DND-41 (cell line): ENCODE measurements at regions not wholly inside any gene's neighbourhood (a gene's known extent, or its start where the extent isn't known, plus 50 kb on each side); places are given as distances from the start of the nearest gene placed in this dataset.

Experiments
- ATAC-seq: fragments of 200-7000 bp; cut with Tn5 transposase; 3 replicates; pipeline ENCODE4 v1.9.1; 2021; ENCODE audit warnings: low read depth; ENCODE audit not compliant: insufficient read depth
- DNase-seq: peaks from one replicate; pipeline ENCODE4 v3.0.0-alpha.2; 2020
- H2AFZ ChIP-seq: 2 replicates; pipeline ENCODE4 v1.6.0; 2012; ENCODE audit warnings: low read depth, low read length
- H3K27ac ChIP-seq: 2 replicates; pipeline ENCODE4 v1.5.1; 2012; ENCODE audit warnings: low read length, inconsistent platforms
- H3K27me3 ChIP-seq: fragments of 200-600 bp; sonication (generic); 2 replicates; pipeline ENCODE4 v1.6.0; 2012; ENCODE audit warnings: low read length, mild to moderate bottlenecking, inconsistent platforms; ENCODE audit not compliant: insufficient read depth, poor library complexity
- H3K36me3 ChIP-seq: 2 replicates; pipeline ENCODE4 v1.5.1; 2012; ENCODE audit warnings: low read length, inconsistent platforms; ENCODE audit not compliant: insufficient read depth
- H3K4me1 ChIP-seq: 2 replicates; pipeline ENCODE4 v1.5.1; 2012; ENCODE audit warnings: mild to moderate bottlenecking, low read length; ENCODE audit not compliant: insufficient read depth
- H3K4me2 ChIP-seq: 2 replicates; pipeline ENCODE4 v1.6.0; 2012; ENCODE audit warnings: mild to moderate bottlenecking, moderate library complexity, low read length, inconsistent platforms; ENCODE audit not compliant: insufficient read depth
- H3K4me3 ChIP-seq, 2 experiments: fragments of 200-600 bp in 1 of 2; shearing (Covaris generic) in 1 of 2; 2 replicates each; pipeline ENCODE4 v1.5.1; 2012 to 2016; ENCODE audit warnings: inconsistent platforms in 2 of 2, low read length in 2 of 2, mild to moderate bottlenecking in 2 of 2, low read depth in 1 of 2, moderate library complexity in 1 of 2
- H3K79me2 ChIP-seq: 2 replicates; pipeline ENCODE4 v1.6.0; 2012; ENCODE audit warnings: low read length, inconsistent platforms; ENCODE audit not compliant: insufficient read depth
- H3K9ac ChIP-seq: 2 replicates; pipeline ENCODE4 v1.6.0; 2012; ENCODE audit warnings: low read depth, mild to moderate bottlenecking, inconsistent platforms, low read length, moderate library complexity
- H3K9me3 ChIP-seq: 2 replicates; pipeline ENCODE4 v1.5.1; 2012; ENCODE audit warnings: low read length, moderate library complexity, mild to moderate bottlenecking, inconsistent platforms; ENCODE audit not compliant: insufficient read depth, severe bottlenecking
- H4K20me1 ChIP-seq: 2 replicates; pipeline ENCODE4 v1.6.0; 2012; ENCODE audit warnings: low read length; ENCODE audit not compliant: insufficient read depth
- EZH2 ChIP-seq: IDR thresholded peaks from 3 replicates; pipeline ENCODE4 v1.6.1; 2012; ENCODE audit warnings: borderline replicate concordance, low read depth, mild to moderate bottlenecking, moderate library complexity, low read length, inconsistent platforms; ENCODE audit not compliant: severe bottlenecking
- TF ChIP-seq, protein P1 (sequence below): IDR thresholded peaks from 2 replicates; pipeline ENCODE4 v1.5.1; 2012; ENCODE audit warnings: borderline replicate concordance, low read length, moderate library complexity, mild to moderate bottlenecking; ENCODE audit not compliant: poor library complexity, severe bottlenecking; ENCODE audit errors: extremely low read depth

DNA sequence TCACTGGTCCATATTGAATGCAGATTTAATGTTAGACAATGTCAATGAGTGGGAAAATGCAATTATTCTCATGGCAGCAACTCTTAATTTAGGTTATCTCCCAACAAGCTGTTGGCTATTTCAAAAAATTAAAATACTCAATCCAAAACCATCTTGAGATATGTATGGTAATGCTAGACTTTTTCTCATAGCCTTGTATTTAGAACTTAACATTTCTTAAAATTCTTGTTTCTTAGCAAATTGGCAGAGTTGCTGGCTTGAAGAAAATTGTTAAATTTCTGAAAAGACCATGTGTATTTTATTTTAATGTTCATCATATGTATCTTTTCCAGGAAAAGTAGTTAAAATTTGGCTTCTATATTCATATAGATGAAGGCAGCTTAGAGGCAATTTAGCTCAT lies 1355.1 kb downstream of the PCDH9 start:
- Histone ChIP-seq H3K27me3 (no peaks in the 10 kb centered on the region), H2AFZ (no peak overlapping the region), H3K4me3 (no peak overlapping the region), H4K20me1 (no peaks in the 10 kb centered on the region), H3K79me2 (no peaks in the 10 kb centered on the region), H3K27ac (no peak overlapping the region), H3K4me2 (no peak overlapping the region), H3K9ac (no peak overlapping the region), H3K9me3 (no peaks in the 10 kb centered on the region), H3K36me3 (no peaks in the 10 kb centered on the region), H3K4me1 (no peaks in the 10 kb centered on the region)
- ATAC-seq (no peak), DNase-seq (no peak)
- TF ChIP-seq EZH2 = no peak
- TF ChIP-seq, protein P1, sequence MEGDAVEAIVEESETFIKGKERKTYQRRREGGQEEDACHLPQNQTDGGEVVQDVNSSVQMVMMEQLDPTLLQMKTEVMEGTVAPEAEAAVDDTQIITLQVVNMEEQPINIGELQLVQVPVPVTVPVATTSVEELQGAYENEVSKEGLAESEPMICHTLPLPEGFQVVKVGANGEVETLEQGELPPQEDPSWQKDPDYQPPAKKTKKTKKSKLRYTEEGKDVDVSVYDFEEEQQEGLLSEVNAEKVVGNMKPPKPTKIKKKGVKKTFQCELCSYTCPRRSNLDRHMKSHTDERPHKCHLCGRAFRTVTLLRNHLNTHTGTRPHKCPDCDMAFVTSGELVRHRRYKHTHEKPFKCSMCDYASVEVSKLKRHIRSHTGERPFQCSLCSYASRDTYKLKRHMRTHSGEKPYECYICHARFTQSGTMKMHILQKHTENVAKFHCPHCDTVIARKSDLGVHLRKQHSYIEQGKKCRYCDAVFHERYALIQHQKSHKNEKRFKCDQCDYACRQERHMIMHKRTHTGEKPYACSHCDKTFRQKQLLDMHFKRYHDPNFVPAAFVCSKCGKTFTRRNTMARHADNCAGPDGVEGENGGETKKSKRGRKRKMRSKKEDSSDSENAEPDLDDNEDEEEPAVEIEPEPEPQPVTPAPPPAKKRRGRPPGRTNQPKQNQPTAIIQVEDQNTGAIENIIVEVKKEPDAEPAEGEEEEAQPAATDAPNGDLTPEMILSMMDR = no peak

GRCh38 chr13:65872448-65872847 lies 1357.7 kb downstream of the PCDH9 start:
- ATAC-seq (no peak), DNase-seq (no peak)
- no peaks in the 10 kb centered on the region for H3K36me3 ChIP-seq
- no peak overlapping the region for H3K9ac ChIP-seq
- no peak overlapping the region for H3K4me2 ChIP-seq
- no peaks in the 10 kb centered on the region for H4K20me1 ChIP-seq
- H3K9me3 ChIP-seq = no peaks in the 10 kb centered on the region
- no peak overlapping the region for H3K27ac ChIP-seq
- H3K4me1 ChIP-seq = no peaks in the 10 kb centered on the region
- TF ChIP-seq, protein P1 = no peak
- TF ChIP-seq EZH2 = no peak
- H2AFZ ChIP-seq = no peak overlapping the region
- H3K27me3 ChIP-seq = no peaks in the 10 kb centered on the region
- no peak overlapping the region for H3K4me3 ChIP-seq
- H3K79me2 ChIP-seq = no peaks in the 10 kb centered on the region

GRCh38 chr13:65868884-65869283 lies 1361.3 kb downstream of the PCDH9 start:
- no peak overlapping the region for H3K4me2 ChIP-seq
- no peaks in the 10 kb centered on the region for H3K4me1 ChIP-seq
- ATAC-seq (no peak), DNase-seq (no peak)
- no peaks in the 10 kb centered on the region for H3K36me3 ChIP-seq
- H3K27me3 ChIP-seq = no peaks in the 10 kb centered on the region
- no peaks in the 10 kb centered on the region for H3K79me2 ChIP-seq
- no peak overlapping the region for H2AFZ ChIP-seq
- H3K4me3 ChIP-seq = no peak overlapping the region
- H3K27ac ChIP-seq = no peak overlapping the region
- TF ChIP-seq EZH2 = no peak
- TF ChIP-seq, protein P1 = no peak
- no peaks in the 10 kb centered on the region for H3K9me3 ChIP-seq
- no peaks in the 10 kb centered on the region for H4K20me1 ChIP-seq
- no peak overlapping the region for H3K9ac ChIP-seq

GRCh38 chr13:65868099-65868498 lies 1362.0 kb downstream of the PCDH9 start:
- H3K4me3 ChIP-seq = no peak overlapping the region
- H3K4me2 ChIP-seq = no peak overlapping the region
- H3K27ac ChIP-seq = no peak overlapping the region
- H3K9ac ChIP-seq = no peak overlapping the region
- no peaks in the 10 kb centered on the region for H3K36me3 ChIP-seq
- TF ChIP-seq, protein P1 = no peak
- no peak for TF ChIP-seq EZH2
- no peaks in the 10 kb centered on the region for H4K20me1 ChIP-seq
- H3K79me2 ChIP-seq = no peaks in the 10 kb centered on the region
- no peaks in the 10 kb centered on the region for H3K27me3 ChIP-seq
- no peaks in the 10 kb centered on the region for H3K4me1 ChIP-seq
- ATAC-seq (no peak), DNase-seq (no peak)
- no peaks in the 10 kb centered on the region for H3K9me3 ChIP-seq
- no peak overlapping the region for H2AFZ ChIP-seq
